Glutamatergic neuron (in vitro differentiated cells): ENCODE measurements at regions not wholly inside any gene's neighbourhood (a gene's known extent, or its start where the extent isn't known, plus 50 kb on each side); places are given as distances from the start of the nearest gene placed in this dataset.
A peak's percentile ranks its signal among the peaks of the same experiment; 100 is the strongest.

ENCODE experiments used
- DNase-seq: peaks from one replicate; pipeline ENCODE4 v3.0.0; 2022
- H3K27ac Mint-ChIP-seq: one replicate; pipeline ENCODE4 v1.8.0; 2020; ENCODE audit warnings: mild to moderate bottlenecking, mixed read lengths, inconsistent platforms; ENCODE audit not compliant: unreplicated experiment
- H3K27me3 Mint-ChIP-seq: one replicate; pipeline ENCODE4 v1.8.0; 2020; ENCODE audit warnings: mild to moderate bottlenecking, moderate library complexity, mixed read lengths, inconsistent platforms; ENCODE audit not compliant: unreplicated experiment
- H3K36me3 Mint-ChIP-seq: one replicate; pipeline ENCODE4 v1.8.0; 2020; ENCODE audit warnings: mild to moderate bottlenecking, mixed read lengths, inconsistent platforms; ENCODE audit not compliant: unreplicated experiment
- H3K4me1 Mint-ChIP-seq: one replicate; pipeline ENCODE4 v1.8.0; 2020; ENCODE audit warnings: mild to moderate bottlenecking, low read depth, mixed read lengths, inconsistent platforms; ENCODE audit not compliant: unreplicated experiment
- H3K4me3 Mint-ChIP-seq: one replicate; pipeline ENCODE4 v1.8.0; 2020; ENCODE audit warnings: mild to moderate bottlenecking, mixed read lengths, inconsistent platforms; ENCODE audit not compliant: unreplicated experiment
- H3K9me3 Mint-ChIP-seq: one replicate; pipeline ENCODE4 v1.8.0; 2020; ENCODE audit warnings: mild to moderate bottlenecking, moderate library complexity, mixed read lengths, inconsistent platforms; ENCODE audit not compliant: unreplicated experiment
- TF ChIP-seq, protein P1 (sequence below): fragments of 200-600 bp; sonication (generic); IDR thresholded peaks from one replicate; pipeline ENCODE4 v1.5.0; 2021; ENCODE audit not compliant: partially characterized antibody, unreplicated experiment

DNA sequence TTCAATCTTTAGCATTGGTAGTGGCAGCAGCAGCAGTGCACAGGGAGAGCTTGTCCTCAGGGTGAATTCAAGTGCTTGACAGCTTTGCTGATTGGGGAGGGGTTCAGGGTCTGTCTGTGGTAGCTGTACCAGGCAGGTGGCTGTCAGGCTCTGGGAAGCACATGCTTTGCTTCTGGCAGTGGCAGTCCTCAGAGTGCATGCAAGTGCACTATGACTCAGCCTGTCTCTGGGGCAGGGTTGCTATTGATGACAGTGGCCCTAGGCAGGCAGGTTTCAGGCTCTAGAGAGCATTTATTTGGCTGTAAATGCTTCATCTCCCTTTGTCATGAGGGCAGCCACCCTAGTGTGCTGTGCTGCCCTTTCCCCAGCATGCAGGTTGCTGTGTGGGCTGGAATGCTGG is 251.9 kb upstream of the LRRC7 start:
- H3K27ac Mint-ChIP-seq: peak overlapping the region; percentile 81
- TF ChIP-seq, protein P1, sequence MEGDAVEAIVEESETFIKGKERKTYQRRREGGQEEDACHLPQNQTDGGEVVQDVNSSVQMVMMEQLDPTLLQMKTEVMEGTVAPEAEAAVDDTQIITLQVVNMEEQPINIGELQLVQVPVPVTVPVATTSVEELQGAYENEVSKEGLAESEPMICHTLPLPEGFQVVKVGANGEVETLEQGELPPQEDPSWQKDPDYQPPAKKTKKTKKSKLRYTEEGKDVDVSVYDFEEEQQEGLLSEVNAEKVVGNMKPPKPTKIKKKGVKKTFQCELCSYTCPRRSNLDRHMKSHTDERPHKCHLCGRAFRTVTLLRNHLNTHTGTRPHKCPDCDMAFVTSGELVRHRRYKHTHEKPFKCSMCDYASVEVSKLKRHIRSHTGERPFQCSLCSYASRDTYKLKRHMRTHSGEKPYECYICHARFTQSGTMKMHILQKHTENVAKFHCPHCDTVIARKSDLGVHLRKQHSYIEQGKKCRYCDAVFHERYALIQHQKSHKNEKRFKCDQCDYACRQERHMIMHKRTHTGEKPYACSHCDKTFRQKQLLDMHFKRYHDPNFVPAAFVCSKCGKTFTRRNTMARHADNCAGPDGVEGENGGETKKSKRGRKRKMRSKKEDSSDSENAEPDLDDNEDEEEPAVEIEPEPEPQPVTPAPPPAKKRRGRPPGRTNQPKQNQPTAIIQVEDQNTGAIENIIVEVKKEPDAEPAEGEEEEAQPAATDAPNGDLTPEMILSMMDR: no peak
- peak; percentile 43 for DNase-seq
- no peaks in the 10 kb centered on the region for H3K27me3 Mint-ChIP-seq
- peaks cover 8% of the 10 kb centered on the region for H3K9me3 Mint-ChIP-seq
- peaks cover 13% of the 10 kb centered on the region for H3K36me3 Mint-ChIP-seq
- H3K4me3 Mint-ChIP-seq: no peak overlapping the region
- H3K4me1 Mint-ChIP-seq: peaks cover 3% of the 10 kb centered on the region

DNA sequence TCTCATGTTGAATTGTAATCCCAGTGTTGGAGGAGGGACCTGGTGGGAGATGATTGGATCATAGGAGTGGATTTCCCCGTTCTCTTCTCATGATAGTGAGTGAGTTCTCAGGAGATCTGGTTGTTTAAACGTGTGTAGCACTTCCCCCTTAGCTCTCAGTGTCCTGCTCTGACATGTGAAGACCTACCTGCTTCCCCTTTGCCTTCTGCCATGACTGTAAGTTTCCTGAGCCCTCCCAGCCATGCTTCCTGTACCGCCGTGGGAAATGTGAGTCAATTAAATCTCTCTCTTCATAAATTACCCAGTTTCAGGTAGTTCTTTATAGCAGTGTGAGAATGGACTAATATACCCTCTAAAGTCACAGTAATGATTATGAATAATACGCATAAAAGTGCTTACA is 248.4 kb upstream of the LRRC7 start:
- no peaks in the 10 kb centered on the region for H3K27me3 Mint-ChIP-seq
- peaks cover 4% of the 10 kb centered on the region for H3K36me3 Mint-ChIP-seq
- peaks cover 2% of the 10 kb centered on the region for H3K9me3 Mint-ChIP-seq
- TF ChIP-seq, protein P1: no peak
- no peak overlapping the region for H3K4me3 Mint-ChIP-seq
- no peak overlapping the region for H3K27ac Mint-ChIP-seq
- H3K4me1 Mint-ChIP-seq: peaks cover 3% of the 10 kb centered on the region
- no peak for DNase-seq

DNA sequence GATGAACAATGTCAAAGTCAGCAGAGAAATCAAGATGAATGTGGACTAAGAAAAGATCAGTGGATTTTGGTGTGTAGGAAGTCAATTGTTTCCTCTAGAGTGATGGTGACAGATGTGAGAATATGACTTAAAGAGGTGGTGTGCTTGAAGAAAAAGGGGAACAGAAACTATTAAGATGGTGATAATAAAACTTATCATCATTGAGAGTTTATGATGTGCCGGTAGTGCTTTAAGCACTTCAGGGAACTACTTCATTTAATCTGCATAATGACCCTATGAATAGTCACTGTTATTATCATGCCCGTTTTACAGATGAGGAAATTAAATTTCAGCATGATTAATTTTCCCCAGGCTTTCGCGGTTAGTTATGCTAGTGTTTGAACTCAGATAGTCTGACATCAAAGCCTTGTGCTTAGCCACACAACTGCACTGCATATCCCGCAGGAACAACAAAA is 246.9 kb upstream of the LRRC7 start:
- no peak overlapping the region for H3K27ac Mint-ChIP-seq
- H3K4me1 Mint-ChIP-seq: peaks cover 3% of the 10 kb centered on the region
- TF ChIP-seq, protein P1: no peak
- no peaks in the 10 kb centered on the region for H3K36me3 Mint-ChIP-seq
- H3K27me3 Mint-ChIP-seq: no peaks in the 10 kb centered on the region
- peaks cover 2% of the 10 kb centered on the region for H3K9me3 Mint-ChIP-seq
- no peak overlapping the region for H3K4me3 Mint-ChIP-seq
- no peak for DNase-seq

DNA sequence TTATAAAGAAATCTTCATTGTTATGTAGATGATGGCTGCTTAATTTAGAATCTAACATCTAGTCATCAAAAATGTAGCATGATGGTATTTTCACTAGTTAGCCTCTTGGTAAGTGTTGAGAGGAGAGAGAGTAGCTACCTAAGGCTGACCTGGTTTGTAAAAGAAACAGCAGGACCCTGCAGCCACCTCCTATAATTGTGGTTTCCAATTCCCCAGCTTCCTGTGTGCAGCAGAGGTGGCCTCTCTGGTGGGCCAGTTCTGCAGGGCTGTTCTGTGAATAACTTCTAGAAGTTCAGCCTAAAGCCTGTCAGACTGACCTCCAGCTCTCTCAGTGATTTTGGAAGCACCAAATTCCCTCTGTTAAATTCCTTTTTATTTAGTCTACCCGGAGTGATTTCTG is 246.4 kb upstream of the LRRC7 start:
- Mint-ChIP-seq H3K9me3 (peaks cover 2% of the 10 kb centered on the region), H3K27ac (no peak overlapping the region)

DNA sequence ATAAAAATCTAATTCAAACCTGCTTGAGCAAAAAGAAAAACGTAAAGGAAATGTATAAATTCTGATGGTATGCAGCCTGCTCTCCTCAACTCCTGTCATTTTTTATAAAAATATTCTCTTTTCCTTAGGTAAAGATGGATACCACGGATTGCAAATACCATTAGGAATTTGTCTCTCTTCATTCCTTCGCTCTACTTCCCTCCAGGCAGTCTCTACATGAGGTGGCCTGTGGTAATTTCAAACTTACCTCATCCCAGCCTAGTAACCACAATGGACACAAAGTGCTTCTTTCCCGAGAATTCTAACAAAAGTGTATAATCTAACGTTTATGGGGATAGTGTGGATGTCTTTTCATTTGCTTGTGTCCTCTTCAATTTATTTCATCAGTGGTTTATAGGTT is 239.5 kb upstream of the LRRC7 start:
- DNase-seq: no peak
- peaks cover 9% of the 10 kb centered on the region for H3K36me3 Mint-ChIP-seq
- peaks cover 8% of the 10 kb centered on the region for H3K9me3 Mint-ChIP-seq
- peaks cover 3% of the 10 kb centered on the region for H3K27me3 Mint-ChIP-seq
- TF ChIP-seq, protein P1: no peak
- H3K27ac Mint-ChIP-seq: no peak overlapping the region
- H3K4me3 Mint-ChIP-seq: no peak overlapping the region
- no peaks in the 10 kb centered on the region for H3K4me1 Mint-ChIP-seq

More for the DNA sequence above, 246.4 kb upstream of the LRRC7 start:
- Mint-ChIP-seq H3K4me1 (no peaks in the 10 kb centered on the region), H3K36me3 (no peaks in the 10 kb centered on the region), H3K4me3 (no peak overlapping the region), H3K27me3 (no peaks in the 10 kb centered on the region)
- DNase-seq: no peak
- TF ChIP-seq, protein P1: no peak
